ENCODE measurements at regions not wholly inside any gene's neighbourhood (a gene's known extent, or its start where the extent isn't known, plus 50 kb on each side); places are given as distances from the start of the nearest gene placed in this dataset.

- DNase-seq: no peak
Observed at GRCh38 chr2:62447411-62447810, 58.6 kb downstream of the TMEM17 start.

- DNase-seq: no peak
Observed at GRCh38 chr2:62446491-62446890, 59.5 kb downstream of the TMEM17 start.

DNA sequence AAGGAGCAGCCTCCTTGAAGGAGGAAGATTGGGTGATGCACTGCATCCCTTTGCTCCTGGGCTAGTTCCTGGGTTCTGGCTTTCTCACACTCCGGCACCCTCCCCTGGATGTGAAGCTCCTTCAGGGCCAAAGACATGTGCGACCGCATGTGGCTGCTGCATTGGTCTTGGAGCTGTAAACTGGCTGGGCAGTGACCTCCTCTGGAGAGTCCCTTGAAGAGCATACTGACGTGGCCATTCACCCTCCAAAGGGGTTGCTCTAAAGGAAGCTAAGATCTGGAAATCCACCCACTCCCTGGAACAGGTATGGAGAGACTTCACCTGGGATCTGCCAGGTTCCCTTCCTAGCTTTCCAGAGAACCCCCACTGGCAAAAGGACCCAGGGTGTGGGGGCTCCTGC is 62.1 kb downstream of the TMEM17 start:
- DNase-seq: no peak

- no peak for DNase-seq
Observed at GRCh38 chr2:62443471-62443870, 62.5 kb downstream of the TMEM17 start.

- DNase-seq: no peak
Observed at GRCh38 chr2:62441824-62442223, 64.2 kb downstream of the TMEM17 start.

GRCh38 chr2:62441421-62441820 is 64.6 kb downstream of the TMEM17 start:
- no peak for DNase-seq

DNA sequence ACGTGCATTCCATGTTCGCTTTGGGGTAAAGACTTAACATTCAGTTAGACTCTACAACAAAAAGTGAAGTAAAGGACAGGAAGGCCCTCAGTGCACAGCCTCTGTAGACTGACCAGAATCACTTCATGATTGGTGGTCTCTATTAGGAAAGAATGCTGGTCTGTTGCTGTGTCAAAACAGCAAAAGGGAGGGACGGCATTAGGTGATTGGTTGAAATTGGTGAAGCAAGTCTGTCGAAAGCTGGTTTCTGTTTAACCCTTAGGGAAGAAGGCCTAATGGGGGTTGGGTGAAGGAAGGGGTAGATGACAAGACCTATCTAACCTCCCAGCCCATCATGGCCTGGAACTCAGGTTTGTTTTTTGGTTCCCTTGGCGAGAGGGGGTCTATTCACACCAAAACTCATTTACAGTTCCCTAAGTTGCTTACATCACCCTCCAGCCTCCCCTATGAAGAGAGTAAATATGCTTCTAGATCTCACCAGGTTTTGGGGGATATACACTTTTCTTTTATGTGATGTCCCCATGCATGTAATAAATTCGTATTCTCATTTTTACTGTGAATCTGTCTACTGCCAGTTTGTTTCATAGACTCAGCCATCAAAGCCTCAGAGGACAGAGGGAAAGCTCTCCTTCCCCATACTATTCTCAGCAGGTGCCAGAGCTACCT is 65.6 kb downstream of the TMEM17 start:
- DNase-seq: no peak

- DNase-seq: no peak
Observed at GRCh38 chr2:62439425-62439824, 66.6 kb downstream of the TMEM17 start.

DNA sequence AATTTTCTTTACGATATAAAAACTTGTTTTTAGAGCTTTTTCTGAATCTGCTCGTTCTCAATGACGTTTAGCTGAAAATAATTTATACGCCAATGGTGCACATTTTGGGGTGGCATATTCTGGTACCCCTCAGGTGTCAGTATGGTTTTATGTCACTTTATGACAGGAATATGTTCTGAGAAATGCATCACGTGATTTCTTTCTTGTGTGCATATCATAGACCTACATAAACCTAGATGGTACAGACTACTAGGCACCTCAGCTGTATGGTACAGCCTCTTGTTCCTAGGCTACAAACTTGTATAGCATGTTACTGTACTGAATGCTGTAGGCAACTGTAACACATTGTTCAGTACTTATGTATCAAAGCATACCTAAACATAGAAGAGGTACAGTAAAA is 68.2 kb downstream of the TMEM17 start:
- no peak for DNase-seq

GRCh38 chr2:62435720-62436119 is 70.3 kb downstream of the TMEM17 start:
- DNase-seq: no peak

DNA sequence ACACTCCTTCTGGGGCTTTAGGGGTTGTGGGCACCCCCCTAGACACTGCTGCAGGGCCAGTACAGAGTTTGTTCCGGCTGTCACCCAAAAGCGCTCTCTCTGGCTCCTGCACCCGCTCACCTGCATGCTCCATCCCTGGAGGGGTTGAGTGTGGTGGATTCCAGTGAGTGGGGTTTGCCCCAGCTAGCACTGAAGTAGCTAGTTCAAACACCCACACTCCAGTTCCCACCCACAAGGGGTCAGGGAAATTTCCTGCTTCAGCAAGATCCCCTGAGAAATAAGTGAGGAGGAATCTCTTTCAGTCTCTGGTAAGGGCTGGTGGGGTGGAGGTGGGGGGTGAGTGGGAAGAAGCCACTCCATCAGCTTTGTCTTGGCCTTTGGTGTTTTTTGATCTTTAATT is 73.6 kb downstream of the TMEM17 start:
- no peak for DNase-seq

DNA sequence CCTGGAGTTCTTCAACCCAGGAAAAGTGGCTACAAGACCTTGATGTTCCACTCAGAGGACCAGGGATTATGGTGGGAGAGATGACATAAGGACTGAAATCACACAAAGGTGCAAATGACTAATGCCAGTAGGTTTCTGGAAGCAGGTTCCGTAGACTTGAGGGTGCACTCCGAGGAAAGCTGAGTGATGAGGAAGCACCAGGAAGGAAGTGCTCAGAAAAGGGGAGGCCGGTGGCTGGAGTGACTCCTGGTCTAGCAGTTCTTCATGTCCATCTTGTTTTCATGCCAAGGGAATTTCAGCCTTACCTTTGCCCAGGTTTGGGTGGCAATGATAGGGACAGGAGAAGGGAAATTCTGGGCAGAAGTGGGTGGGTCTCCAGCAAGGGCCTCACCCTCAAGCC is 74.5 kb downstream of the TMEM17 start:
- DNase-seq: no peak

DNA sequence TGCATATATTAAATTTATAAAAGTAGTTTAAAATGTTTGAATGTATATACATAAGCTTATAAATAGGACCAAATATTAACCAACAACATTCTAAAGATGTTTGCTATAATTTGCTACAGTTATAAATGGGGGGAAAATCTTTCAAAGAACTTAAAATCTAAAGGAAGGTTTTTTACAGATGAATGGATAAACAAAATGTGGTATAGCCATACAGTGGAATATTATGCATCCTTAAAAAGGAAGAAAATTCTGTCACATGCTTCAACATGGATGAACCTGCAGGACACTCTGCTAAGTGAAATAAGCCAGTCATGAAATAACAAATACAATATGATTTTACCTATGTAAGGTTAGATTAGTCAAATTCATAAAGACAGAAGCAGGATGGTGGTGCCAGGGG is 75.8 kb downstream of the TMEM17 start:
- DNase-seq: no peak

DNA sequence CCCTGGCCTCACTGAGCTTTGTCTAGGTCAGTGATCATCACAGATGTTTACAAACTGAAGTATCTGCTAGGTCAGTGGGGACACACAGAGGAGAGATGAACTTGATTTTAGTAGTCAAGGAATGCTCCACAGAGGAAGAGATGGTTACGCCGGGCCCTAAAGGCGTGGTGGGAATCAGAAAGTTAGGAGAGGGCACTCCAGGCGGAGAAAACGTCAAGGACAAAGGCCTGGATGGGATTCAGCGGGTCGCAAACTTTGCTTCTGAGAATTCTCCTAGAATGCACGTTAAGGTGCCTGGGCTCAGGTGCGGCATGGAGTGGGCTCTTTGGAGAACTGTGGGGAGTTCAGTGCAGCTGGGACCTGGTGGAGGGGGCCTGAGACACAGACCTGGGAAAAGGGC is 78.8 kb downstream of the TMEM17 start:
- no peak for DNase-seq

GRCh38 chr2:62426154-62426912 is 79.7 kb downstream of the TMEM17 start:
- no peak for DNase-seq

- no peak for DNase-seq
Observed at GRCh38 chr2:62425684-62426083, 80.3 kb downstream of the TMEM17 start.

GRCh38 chr2:62424899-62425298 is 81.1 kb downstream of the TMEM17 start:
- DNase-seq: no peak

- no peak for DNase-seq
Observed at GRCh38 chr2:62423883-62424458, 82.0 kb downstream of the TMEM17 start.

DNA sequence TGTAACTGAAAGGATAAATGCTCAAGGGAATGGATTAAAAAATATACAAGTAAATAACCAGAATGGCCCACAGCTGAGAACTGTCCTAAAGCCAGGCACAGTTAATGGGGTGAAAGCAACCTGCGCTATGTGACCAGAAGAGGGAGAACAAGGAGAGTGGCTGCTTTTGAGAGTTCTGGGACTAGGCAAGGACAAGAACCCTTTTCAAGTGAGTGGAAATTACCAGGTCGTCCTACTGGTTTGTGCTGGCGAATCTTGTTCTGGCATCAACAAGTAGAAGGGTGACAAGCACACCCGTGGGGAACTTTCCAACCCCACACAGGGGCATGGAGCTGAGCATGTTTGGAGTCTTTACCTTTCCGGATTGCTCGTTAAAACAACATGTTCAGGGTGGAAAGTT is 82.8 kb downstream of the TMEM17 start:
- DNase-seq: no peak

GRCh38 chr2:62415518-62415917 is 90.5 kb downstream of the TMEM17 start:
- no peak for DNase-seq

- DNase-seq: no peak
Observed at GRCh38 chr2:62415019-62415431, 91.0 kb downstream of the TMEM17 start.

DNA sequence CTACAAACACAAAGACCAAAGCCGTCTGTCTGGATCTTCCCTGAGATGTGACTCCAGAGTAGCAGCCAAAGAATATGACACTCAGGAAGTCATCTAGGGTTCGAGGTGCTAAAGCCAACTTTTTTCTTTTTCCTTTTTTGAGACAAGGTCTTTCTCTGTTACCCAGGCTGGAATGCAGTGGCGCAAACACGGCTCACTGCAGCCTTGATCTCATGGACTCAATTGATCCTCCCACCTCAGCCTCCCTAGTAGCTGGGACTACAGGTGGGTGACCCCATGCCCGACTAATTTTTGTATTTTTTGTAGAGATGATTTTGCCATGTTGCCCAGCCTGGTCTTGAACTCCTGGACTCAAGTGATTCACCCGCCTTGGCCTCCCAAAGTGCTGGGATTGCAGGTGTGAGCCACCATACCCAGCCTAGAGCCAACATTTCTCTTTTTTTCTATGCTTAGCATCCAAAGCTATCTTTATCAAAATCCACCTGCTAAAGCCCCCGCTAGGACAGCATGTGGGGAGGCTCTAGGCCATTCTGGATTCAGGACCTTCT is 92.8 kb downstream of the TMEM17 start:
- DNase-seq: no peak

DNA sequence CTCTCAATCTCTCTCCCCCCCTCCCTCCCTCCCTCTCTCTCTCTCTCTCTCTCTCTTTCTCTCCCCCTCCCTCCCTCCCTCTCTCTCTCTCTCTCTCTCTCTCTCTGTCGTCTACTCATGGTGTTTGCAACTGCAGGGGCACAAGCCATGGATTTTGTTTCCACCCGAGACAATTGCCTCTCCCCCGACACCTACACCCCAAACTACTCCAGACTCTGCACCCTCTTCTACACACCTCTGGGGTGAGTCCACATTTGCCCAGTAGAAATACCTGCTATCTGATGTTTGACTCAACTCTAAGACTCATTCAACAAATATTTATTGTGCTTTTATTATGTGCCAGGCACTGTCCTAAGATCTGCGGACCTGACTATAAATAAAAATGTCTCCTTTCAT is 93.7 kb downstream of the TMEM17 start:
- no peak for DNase-seq

- DNase-seq: no peak
Observed at GRCh38 chr2:62410926-62411456, 95.0 kb downstream of the TMEM17 start.

All from left hindlimb (tissue), 1 donor.